Heart left ventricle (tissue), 13 donors: ENCODE measurements at regions not wholly inside any gene's neighbourhood (a gene's known extent, or its start where the extent isn't known, plus 50 kb on each side); places are given as distances from the start of the nearest gene placed in this dataset.

ENCODE experiments used
- CTCF ChIP-seq, 12 donors: fragments of 200-600 bp; sonication (generic) in 4 of 12; IDR thresholded peaks; one replicate each; pipeline versions ENCODE4 v1.5.0 to v1.8.0; 2018 to 2022; ENCODE audit warnings: antibody characterized with exemption in 12 of 12, mild to moderate bottlenecking in 5 of 12
- POLR2A ChIP-seq, 2 donors: fragments of 450-650 bp; IDR thresholded peaks; one replicate each; pipeline ENCODE4 v1.6.1; 2017; ENCODE audit warnings: antibody characterized with exemption in 2 of 2, mild to moderate bottlenecking in 2 of 2, moderate library complexity in 2 of 2
- donor health status: ischemic (EF 13 %, LVEDD 7.1; RV severe dilation, severe dysfunction).
- donor health status: DM: no; HTN: yes; CAD: no.
- donor health status: DM: no; HTN: no; CAD: no.
- donor health status: ischemic (EF 25% LVEDD 6.9; RV normal size, moderate dysfunction).
- donor health status: ischemic (EF 25% LVEDD 5.7; RV mildly dilated, moderate dysfunction).
- donor health status: ischemic (EF 35%, LVEDD 5.7; RV mildly dilated, moderate dysfunction).
- donor health status: nonischemic (EF 11% LVEDD 7.7; RV severe dilation, severe dysfunction).
- donor health status: DM: yes; HTN: yes; CAD: no.
- donor health status: PGD.
- donor health status: ischemic (EF 29% LVEDD 5.4; RV normal size, mild dysfunction).
- donor health status: nonischemic (EF 23%, LVEDD 6.1; RV moderate dilation, normal function).

GRCh38 chr1:55980582-55980981 is 598.8 kb downstream of the PLPP3 start:
- TF ChIP-seq CTCF (IDR thresholded peaks at IDR 0.05) (no peak), POLR2A (IDR thresholded peaks at IDR 0.05) (no peak)
